NCI-H2081 (cell line): ENCODE measurements at regions not wholly inside any gene's neighbourhood (a gene's known extent, or its start where the extent isn't known, plus 50 kb on each side); places are given as distances from the start of the nearest gene placed in this dataset.
A peak's percentile ranks its signal among the peaks of the same experiment; 100 is the strongest.
"Not testable (repeated sequence)": the region's sequence is repeated elsewhere in the genome, so short reads cannot be mapped to it uniquely, and the experiment has no call there.

Experiments
- DNase-seq, 2 experiments: peaks; one replicate each; lab custom pipeline; 2025; lab: John Stamatoyannopoulos, UW

DNA sequence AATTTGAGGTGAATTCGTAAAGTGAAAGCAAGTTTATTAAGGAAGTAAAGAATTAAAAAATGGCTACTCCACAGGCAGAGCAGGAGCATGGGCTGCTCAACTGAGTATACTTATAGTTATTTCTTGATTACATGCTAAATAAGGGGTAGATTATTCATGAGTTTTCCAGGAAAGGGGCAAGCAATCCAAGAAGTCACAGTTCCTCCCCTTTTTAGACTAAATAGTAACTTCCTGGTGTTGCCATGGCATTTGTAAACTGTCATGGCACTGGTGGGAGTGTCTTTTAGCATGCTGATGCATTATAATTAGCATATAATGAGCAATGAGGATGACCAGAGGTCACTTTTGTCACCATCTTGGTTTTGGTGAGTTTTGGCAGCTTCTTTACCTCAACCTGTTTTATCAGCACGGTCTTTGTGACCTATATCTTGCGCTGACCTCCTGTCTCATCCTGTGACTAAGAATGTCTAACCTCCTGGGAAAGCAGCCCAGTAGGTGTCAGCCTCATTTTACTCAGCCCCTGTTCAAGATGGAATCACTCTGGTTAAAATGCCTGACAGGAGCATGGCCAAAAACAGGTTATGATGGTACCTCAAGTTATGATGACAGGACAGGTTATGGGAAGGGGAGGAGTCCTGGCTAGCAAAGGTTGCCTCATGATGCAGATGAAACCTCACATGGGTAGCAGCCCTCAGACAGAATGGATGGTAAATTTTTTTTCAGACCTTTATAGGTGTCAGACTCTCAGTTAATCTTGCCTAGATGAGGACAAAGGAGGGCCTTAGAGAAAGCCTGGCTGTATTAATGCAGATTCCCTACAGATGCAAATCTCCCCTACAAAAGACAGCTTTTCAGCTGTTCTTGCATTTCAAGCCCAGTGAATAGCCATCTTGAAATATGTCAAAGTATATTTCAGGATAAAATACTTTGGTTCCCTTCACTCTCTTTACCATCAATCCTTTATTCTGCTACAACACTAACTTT is 49.7 kb downstream of the SIPA1L2 start:
- DNase-seq = no peak

GRCh38 chr1:232579466-232579865 is 50.5 kb downstream of the SIPA1L2 start:
- no peak for DNase-seq

DNA sequence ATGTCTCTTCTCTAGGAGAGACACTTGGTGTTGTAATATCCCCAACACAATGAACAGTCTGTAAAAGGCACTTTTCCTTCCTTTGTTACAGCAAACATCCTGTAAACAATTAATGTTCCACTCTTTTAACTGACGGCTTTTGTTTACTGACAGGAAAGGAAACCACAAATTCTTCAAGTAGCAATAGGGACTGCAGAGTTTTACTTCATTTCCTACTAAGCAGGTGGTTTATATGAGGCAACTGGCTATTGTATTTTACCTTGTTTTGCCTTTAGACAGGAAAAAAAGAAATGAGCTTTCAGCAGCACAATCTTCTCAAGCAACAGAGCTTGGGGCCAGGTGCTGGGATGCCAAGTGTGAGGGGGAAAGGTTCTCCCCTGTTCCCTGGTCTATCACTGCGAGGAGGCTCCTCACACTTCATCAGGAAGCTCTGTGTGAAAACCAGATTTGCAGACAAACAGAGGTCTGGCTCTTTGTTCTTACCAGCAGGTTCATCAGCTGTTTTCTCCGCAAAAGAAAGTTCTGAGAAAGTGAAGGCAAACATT is 51.2 kb downstream of the SIPA1L2 start:
- no peak for DNase-seq

DNA sequence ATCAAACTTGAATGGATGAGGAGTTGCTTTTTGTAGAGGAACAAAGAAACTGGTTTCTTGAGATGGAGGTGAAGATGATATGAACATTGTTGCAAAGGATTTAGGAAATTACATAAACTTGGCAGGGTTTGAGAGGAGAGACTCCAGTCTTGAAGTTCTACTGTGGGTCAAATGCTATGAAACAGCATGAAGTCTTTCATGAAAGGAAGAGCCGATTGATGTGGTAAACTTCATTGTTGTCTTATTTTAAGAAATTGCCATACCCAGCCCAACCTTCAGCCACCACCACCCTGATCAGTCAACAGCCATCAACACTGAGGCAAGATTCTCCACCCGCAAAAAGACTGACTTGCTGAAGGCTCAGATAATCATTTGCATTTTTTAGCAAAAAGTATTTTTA is 52.2 kb downstream of the SIPA1L2 start:
- DNase-seq = no peak

GRCh38 chr1:232576537-232576936 is 53.4 kb downstream of the SIPA1L2 start:
- no peak for DNase-seq

DNA sequence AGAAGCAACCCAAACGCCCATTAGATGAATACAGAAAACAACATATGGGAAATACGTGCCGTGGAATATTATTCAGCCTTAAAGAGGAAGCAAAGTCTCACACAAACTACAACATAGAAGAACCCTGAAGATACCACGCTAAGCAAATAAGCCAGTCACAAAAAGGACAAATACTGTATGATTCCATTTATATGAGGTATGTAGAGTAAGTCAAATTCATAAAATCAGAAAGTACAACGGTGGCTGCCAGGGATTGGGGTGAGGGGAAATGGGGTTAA is 54.2 kb downstream of the SIPA1L2 start:
- DNase-seq = no peak

DNA sequence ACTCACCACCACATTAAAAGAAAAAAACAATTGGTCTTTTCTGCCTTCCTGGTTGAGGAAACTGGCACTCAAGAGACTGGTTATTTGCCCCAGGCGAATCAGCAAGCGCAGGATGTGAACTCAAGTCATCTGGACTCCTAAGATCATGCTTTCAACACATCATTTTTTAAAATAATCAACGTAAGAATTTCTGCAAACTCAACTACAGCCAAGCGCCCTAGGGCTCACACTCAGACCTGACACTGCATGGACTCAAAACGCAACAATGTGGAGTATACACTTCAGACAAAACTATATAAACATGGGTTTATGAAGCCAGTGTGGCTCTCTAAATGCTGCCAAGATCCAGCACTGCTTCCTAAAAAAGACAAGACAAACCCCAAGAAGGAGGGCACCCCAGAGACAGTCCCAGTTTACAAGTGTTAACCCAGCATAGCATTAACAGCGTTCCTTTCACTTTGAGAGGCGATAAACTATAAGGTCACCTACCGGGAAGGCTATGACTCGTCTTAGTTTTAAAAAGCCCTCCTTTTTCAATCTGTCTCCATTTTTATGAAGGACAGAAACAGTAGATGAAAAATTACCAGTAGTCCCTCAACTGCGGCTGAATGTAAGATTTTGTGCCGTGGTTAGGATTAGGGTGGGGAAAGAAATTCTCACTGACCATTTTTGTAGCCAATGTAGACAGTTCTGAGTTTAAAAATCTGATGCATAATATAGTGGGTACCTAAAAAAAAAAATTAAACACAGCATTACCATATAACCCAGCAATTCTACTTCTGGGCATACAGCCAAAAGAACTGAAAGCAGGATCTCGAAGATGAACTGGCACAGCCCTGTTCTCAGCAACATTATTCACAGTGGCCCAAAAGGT is 54.8 kb downstream of the SIPA1L2 start:
- DNase-seq = no peak

GRCh38 chr1:232574077-232574476 is 55.9 kb downstream of the SIPA1L2 start:
- DNase-seq = no peak

GRCh38 chr1:232571523-232571922 is 58.4 kb downstream of the SIPA1L2 start:
- no peak for DNase-seq

DNA sequence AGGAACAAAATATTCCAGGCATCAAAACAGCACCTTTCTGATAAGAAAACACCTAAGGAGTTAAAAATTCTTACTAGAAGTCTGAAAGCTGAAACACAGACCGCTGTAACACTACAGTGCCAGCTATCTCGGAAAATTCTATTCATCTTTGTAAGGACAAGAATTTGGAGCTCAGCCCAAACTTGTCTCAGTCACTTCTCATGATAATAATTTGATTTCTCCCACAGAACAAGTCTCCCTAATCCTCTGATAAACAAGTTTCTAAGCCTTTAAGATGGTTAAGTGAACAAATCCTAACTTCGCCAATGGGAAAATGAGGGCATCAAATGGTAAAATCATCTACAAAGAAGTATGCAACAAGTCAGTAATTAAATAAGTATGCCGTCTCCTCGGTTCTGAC is 59.9 kb downstream of the SIPA1L2 start:
- DNase-seq = no peak

DNA sequence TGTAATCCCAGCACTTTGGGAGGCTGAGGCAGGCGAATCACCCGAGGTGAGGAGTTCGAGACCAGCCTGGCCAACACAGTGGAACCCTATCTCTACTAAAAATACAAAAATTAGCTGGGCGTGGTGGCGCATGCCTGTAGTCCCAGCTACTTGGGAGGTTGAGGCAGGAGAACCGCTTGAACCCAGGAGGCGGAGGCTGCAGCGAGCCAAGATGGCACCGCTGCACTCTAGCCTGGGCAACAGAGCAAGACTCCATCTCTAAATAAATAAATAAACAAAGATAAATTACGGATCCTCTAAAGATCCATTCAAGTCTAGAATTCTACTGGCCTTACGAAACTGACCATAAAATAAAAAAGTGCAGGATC is 60.4 kb downstream of the SIPA1L2 start:
- not testable (repeated sequence) for DNase-seq

GRCh38 chr1:232568906-232569553 is 60.9 kb downstream of the SIPA1L2 start:
- peak in 1 of 2 experiments; percentile 15 for DNase-seq

GRCh38 chr1:232568331-232568852 is 61.5 kb downstream of the SIPA1L2 start:
- no peak for DNase-seq

DNA sequence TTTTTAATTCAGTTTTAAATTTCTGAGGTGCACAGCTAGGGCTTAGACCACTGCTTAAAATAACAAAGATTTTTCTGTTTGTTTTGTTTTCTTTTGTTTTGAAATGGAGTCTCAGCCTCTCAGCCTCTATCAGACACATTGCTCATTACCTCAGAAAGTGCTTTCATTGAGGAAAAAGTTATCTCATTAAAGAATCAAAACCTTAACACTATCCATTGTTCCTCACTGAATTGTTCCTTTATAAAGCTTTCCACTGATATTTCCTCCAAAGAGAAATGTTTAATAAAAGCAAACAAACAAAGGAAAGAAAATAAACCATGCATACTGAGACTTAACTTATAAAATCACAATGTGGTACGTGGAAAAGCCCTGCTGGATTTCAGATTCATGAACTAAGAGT is 63.8 kb downstream of the SIPA1L2 start:
- DNase-seq = no peak

- DNase-seq = no peak
Observed at GRCh38 chr1:232562855-232563510, 67.0 kb downstream of the SIPA1L2 start.

- DNase-seq = peak in 1 of 2 experiments; percentile 36
Observed at GRCh38 chr1:232561381-232561780, 68.6 kb downstream of the SIPA1L2 start.

GRCh38 chr1:232560940-232561339 is 69.0 kb downstream of the SIPA1L2 start:
- no peak for DNase-seq

- peak in 1 of 2 experiments; percentile 25 for DNase-seq
Observed at GRCh38 chr1:232558954-232559353, 71.0 kb downstream of the SIPA1L2 start.

DNA sequence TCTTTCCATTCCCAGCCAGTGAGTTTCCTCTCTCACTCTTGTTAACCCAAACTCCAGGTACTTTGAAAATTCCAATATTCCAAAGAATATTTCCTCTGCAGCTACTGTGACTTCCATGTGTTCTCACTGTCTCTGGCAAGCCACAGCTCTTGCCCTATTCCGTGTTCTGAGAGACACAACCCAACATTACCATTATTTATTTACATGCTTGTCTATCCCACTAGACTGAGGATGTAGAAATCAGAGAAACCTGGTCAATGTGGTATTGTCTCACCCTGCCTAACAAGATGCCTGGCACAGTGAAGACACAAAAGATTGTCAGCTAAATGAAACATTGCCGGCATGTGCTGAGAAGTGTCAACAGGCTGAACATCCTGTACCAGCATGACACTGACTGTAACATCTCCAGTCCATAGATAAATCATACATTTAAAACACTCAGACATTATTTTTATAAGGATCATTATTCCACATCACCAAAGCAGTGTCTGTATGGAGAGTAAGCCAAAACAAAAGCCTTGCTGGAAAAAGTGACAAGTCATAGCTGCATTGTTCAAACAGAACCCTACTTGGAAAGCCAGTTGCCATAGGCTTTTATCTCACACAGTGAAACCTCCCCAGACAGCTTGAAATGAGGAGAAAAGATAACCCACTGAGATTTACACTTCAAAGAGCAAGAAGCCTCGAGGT is 72.3 kb downstream of the SIPA1L2 start:
- DNase-seq = peak in 1 of 2 experiments; percentile 69

DNA sequence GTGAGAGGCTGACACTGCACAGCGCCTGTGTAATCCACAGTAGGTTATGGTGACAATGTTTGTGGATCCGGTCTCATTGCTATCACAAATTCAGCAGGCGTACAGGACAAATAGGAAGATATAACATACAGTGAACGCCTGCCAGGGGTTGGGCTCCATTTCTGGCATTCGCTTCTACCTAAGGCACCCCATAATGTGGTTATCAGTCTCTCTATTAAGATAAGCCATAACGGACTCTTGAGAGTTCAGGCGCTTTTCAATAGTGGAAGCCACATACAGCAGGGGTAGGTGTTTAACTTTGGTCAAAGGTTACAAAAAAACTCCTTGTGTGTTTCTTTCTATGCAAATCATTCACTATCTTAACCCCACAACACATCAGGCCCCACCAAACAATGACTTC is 72.8 kb downstream of the SIPA1L2 start:
- no peak for DNase-seq

DNA sequence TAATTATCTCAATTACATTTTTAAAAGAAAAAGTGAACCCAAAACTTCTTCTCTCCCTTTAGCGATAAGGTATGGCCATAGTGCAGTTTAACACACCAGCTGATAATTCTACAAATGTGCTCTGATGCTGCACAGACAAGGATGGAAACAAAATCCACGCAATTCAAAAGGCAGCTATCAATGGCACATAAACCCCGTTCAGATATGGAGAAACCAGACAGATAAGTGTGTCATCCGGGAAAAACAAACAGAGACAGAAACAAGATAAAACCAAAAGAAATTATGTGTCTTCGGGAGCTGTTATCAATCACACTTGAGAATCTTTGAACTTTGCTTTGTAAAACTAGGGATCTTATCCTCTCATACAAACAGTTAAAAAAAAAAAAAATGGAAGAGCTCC is 73.6 kb downstream of the SIPA1L2 start:
- no peak for DNase-seq
